SK-N-SH (cell line): ENCODE measurements at regions not wholly inside any gene's neighbourhood (a gene's known extent, or its start where the extent isn't known, plus 50 kb on each side); places are given as distances from the start of the nearest gene placed in this dataset.

Experiments
- CTCF ChIA-PET: fragments of 300-600, 350-600 bp; formaldehyde crosslinking; extraction: SDS; loops from one replicate; lab custom pipeline; 2021; lab: Yijun Ruan, JAX
- POLR2A ChIA-PET: fragments of 350-600 bp; sonication (Branson Sonifier 250); formaldehyde crosslinking; extraction: SDS; loops from one replicate; lab custom pipeline; 2020; ENCODE audit warnings: antibody characterized with exemption, inconsistent platforms; lab: Yijun Ruan, JAX
- DNase-seq: peaks from one replicate; pipeline ENCODE4 v3.0.0; 2012
- H2AFZ ChIP-seq: fragments of 200-600 bp; sonication (generic); 2 replicates; pipeline ENCODE4 v1.8.1; 2016; ENCODE audit warnings: antibody characterized with exemption, mild to moderate bottlenecking, low read depth
- H3F3A ChIP-seq: fragments of 200-600 bp; sonication (generic); replicated peaks from 2 replicates; pipeline ENCODE3; 2016; ENCODE audit warnings: antibody characterized with exemption, mild to moderate bottlenecking; ENCODE audit not compliant: insufficient read depth
- H3K27ac ChIP-seq, 2 experiments: fragments of 200-500 bp in 1 of 2; fragments of 200-600 bp in 1 of 2; sonication (Bioruptor generic) in 1 of 2; sonication (generic), shearing (Covaris generic) in 1 of 2; 2 replicates each; pipeline versions ENCODE4 v1.5.1 to v1.6.1; 2014 to 2016; ENCODE audit warnings: low read depth in 2 of 2, inconsistent platforms in 1 of 2, low read length in 1 of 2, mild to moderate bottlenecking in 1 of 2, mixed read lengths in 1 of 2
- H3K27me3 ChIP-seq: fragments of 200-600 bp; sonication (generic), shearing (Covaris generic); 2 replicates; pipeline ENCODE4 v1.6.1; 2016; ENCODE audit warnings: mixed run types; ENCODE audit not compliant: insufficient read depth
- H3K36me3 ChIP-seq, 2 experiments: fragments of 200-500 bp in 1 of 2; fragments of 200-600 bp in 1 of 2; sonication (Bioruptor generic) in 1 of 2; sonication (generic) in 1 of 2; replicated peaks in 1 of 2; 2 replicates each; pipeline versions ENCODE3 to v1.5.1; 2014 to 2016; ENCODE audit warnings: low read length in 1 of 2, mild to moderate bottlenecking in 1 of 2; ENCODE audit not compliant: insufficient read depth in 2 of 2, control insufficient read depth in 1 of 2
- H3K4me1 ChIP-seq, 2 experiments: fragments of 200-500 bp in 1 of 2; fragments of 200-600 bp in 1 of 2; sonication (Bioruptor generic) in 1 of 2; sonication (generic), shearing (Covaris generic) in 1 of 2; 2 replicates each; pipeline versions ENCODE4 v1.5.1 to v1.6.1; 2014 to 2016; ENCODE audit warnings: low read depth in 1 of 2, low read length in 1 of 2, mixed run types in 1 of 2; ENCODE audit not compliant: insufficient read depth in 2 of 2, control insufficient read depth in 1 of 2
- H3K4me2 ChIP-seq: fragments of 200-600 bp; sonication (generic), shearing (Covaris generic); 2 replicates; pipeline ENCODE4 v1.6.1; 2017; ENCODE audit warnings: mixed run types
- H3K4me3 ChIP-seq, 2 experiments: fragments of 200-500 bp in 1 of 2; fragments of 200-600 bp in 1 of 2; sonication (Bioruptor generic) in 1 of 2; sonication (generic), shearing (Covaris generic) in 1 of 2; 2 replicates each; pipeline versions ENCODE4 v1.5.1 to v1.8.1; 2014 to 2016; ENCODE audit warnings: low read depth in 2 of 2, inconsistent platforms in 1 of 2, low read length in 1 of 2, mild to moderate bottlenecking in 1 of 2, mixed read lengths in 1 of 2, moderate library complexity in 1 of 2
- H3K79me2 ChIP-seq: fragments of 200-600 bp; sonication (generic); 2 replicates; pipeline ENCODE4 v1.8.1; 2017; ENCODE audit warnings: mild to moderate bottlenecking; ENCODE audit not compliant: insufficient read depth
- H3K9ac ChIP-seq: fragments of 200-600 bp; sonication (generic); 2 replicates; pipeline ENCODE4 v1.6.1; 2017; ENCODE audit warnings: mixed run types
- H3K9me2 ChIP-seq: fragments of 200-600 bp; sonication (generic); 2 replicates; pipeline ENCODE4 v1.6.1; 2017; ENCODE audit warnings: mixed run types
- H3K9me3 ChIP-seq: fragments of 200-600 bp; sonication (generic); 2 replicates; pipeline ENCODE4 v1.6.1; 2017; ENCODE audit warnings: mixed run types, mild to moderate bottlenecking, moderate library complexity
- H4K20me1 ChIP-seq: fragments of 200-600 bp; sonication (generic); 2 replicates; pipeline ENCODE4 v1.6.1; 2017; ENCODE audit warnings: mild to moderate bottlenecking, mixed run types; ENCODE audit not compliant: insufficient read depth
- CHD2 ChIP-seq: fragments of 150-350 bp; IDR thresholded peaks from 2 replicates; pipeline ENCODE4 v1.6.1; 2018; ENCODE audit warnings: low read length; ENCODE audit not compliant: partially characterized antibody
- EP300 ChIP-seq, 2 experiments: IDR thresholded peaks; 2 replicates each; pipeline versions ENCODE4 v1.4.0 to v1.6.1; 2012; ENCODE audit warnings: borderline replicate concordance in 1 of 2, low read depth in 1 of 2, low read length in 1 of 2
- FOXM1 ChIP-seq: IDR thresholded peaks from 2 replicates; pipeline ENCODE4 v1.4.0; 2012; ENCODE audit warnings: low read depth, mild to moderate bottlenecking
- GABPA ChIP-seq: IDR thresholded peaks from 2 replicates; pipeline ENCODE4 v1.4.0; 2012; ENCODE audit warnings: low read depth, mild to moderate bottlenecking
- GATA2 ChIP-seq: sonication (generic); formaldehyde crosslinking; IDR thresholded peaks from 2 replicates; pipeline ENCODE4 v1.5.0; 2020; ENCODE audit warnings: mild to moderate bottlenecking, missing genetic modification reagents
- IRF3 ChIP-seq: fragments of 150-350 bp; IDR thresholded peaks from 2 replicates; pipeline ENCODE4 v1.6.1; 2016; ENCODE audit warnings: mild to moderate bottlenecking, low read depth, low read length
- JUND ChIP-seq: IDR thresholded peaks from 2 replicates; pipeline ENCODE4 v1.4.0; 2012
- MAX ChIP-seq: IDR thresholded peaks from 2 replicates; pipeline ENCODE4 v1.4.0; 2012; ENCODE audit warnings: low read depth
- NFIC ChIP-seq: IDR thresholded peaks from 2 replicates; pipeline ENCODE4 v1.4.0; 2012; ENCODE audit warnings: borderline replicate concordance
- NRF1 ChIP-seq: IDR thresholded peaks from 2 replicates; pipeline ENCODE4 v1.6.1; 2012; ENCODE audit warnings: low read depth, mild to moderate bottlenecking, low read length
- POLR2AphosphoS5 ChIP-seq: IDR thresholded peaks from 2 replicates; pipeline ENCODE4 v1.6.1; 2012; ENCODE audit warnings: low read depth, low read length
- RAD21 ChIP-seq: IDR thresholded peaks from 2 replicates; pipeline ENCODE4 v1.6.1; 2012; ENCODE audit warnings: mild to moderate bottlenecking, low read length
- RCOR1 ChIP-seq: fragments of 150-350 bp; IDR thresholded peaks from 2 replicates; pipeline ENCODE4 v1.6.1; 2017; ENCODE audit warnings: antibody characterized with exemption, low read length
- REST ChIP-seq: IDR thresholded peaks from 2 replicates; pipeline ENCODE4 v1.6.1; 2012; ENCODE audit warnings: mild to moderate bottlenecking, low read depth, low read length, moderate library complexity
- RFX5 ChIP-seq: IDR thresholded peaks from 2 replicates; pipeline ENCODE4 v1.6.1; 2012; ENCODE audit warnings: mild to moderate bottlenecking, improper control_type of control experiment, low read length
- SMC3 ChIP-seq: IDR thresholded peaks from 2 replicates; pipeline ENCODE4 v1.6.1; 2012; ENCODE audit warnings: low read depth, low read length, improper control_type of control experiment
- TCF12 ChIP-seq: IDR thresholded peaks from 2 replicates; pipeline ENCODE4 v1.4.0; 2012
- YY1 ChIP-seq: IDR thresholded peaks from 2 replicates; pipeline ENCODE4 v1.4.0; 2012; ENCODE audit warnings: low read depth, mild to moderate bottlenecking
- ZBTB33 ChIP-seq: IDR thresholded peaks from 2 replicates; pipeline ENCODE4 v1.4.0; 2012; ENCODE audit warnings: low read depth, borderline replicate concordance
- WGBS: methylation state at CpG from one replicate; pipeline ENCODE4 v1.1.6; 2017; ENCODE audit warnings: low lambda C conversion rate; 5-methylcytosine and 5-hydroxymethylcytosine counted together

GRCh38 chrX:122565952-122566351 is 618.1 kb upstream of the GRIA3 start:
- peaks cover 0 to 2% of the 10 kb centered on the region in 2 experiments; a peak in 1 of 4 replicates for H3K4me1 ChIP-seq
- H3K27me3 ChIP-seq = no peaks in the 10 kb centered on the region
- ChIA-PET CTCF (no interaction called here), POLR2A (no interaction called here)
- no peak overlapping the region for H3K9ac ChIP-seq
- no peak overlapping the region for H3K27ac ChIP-seq
- WGBS = 4% methylated on average over 1 of the region's 1 CpG
- no peaks in the 10 kb centered on the region for H3K36me3 ChIP-seq
- no peak overlapping the region for H2AFZ ChIP-seq
- TF ChIP-seq TCF12 = peak; percentile 26; the same call in 1 of the 2 replicates
- no peak for TF ChIP-seq FOXM1
- peak; percentile 45; the same call in 1 of the 2 replicates for TF ChIP-seq GATA2
- peak; percentile 22; the same call in 1 of the 2 replicates for TF ChIP-seq RCOR1
- TF ChIP-seq JUND = no peak
- TF ChIP-seq POLR2AphosphoS5 = no peak
- TF ChIP-seq ZBTB33 = no peak
- H3K9me3 ChIP-seq = no peaks in the 10 kb centered on the region
- H3K9me2 ChIP-seq = no peaks in the 10 kb centered on the region
- H3F3A ChIP-seq = no peaks in the 10 kb centered on the region
- H3K79me2 ChIP-seq = no peaks in the 10 kb centered on the region
- no peaks in the 10 kb centered on the region for H4K20me1 ChIP-seq
- peak; percentile 22 for DNase-seq
- no peak overlapping the region for H3K4me2 ChIP-seq
- no peak overlapping the region for H3K4me3 ChIP-seq

- H3K27me3 ChIP-seq = no peaks in the 10 kb centered on the region
- H2AFZ ChIP-seq = no peak overlapping the region
- no peaks in the 10 kb centered on the region for H3K9me3 ChIP-seq
- no peak overlapping the region for H3K27ac ChIP-seq
- H4K20me1 ChIP-seq = no peaks in the 10 kb centered on the region
- no peak for DNase-seq
- H3K4me1 ChIP-seq = peaks cover 0 to 2% of the 10 kb centered on the region in 2 experiments; a peak in 1 of 4 replicates
- H3K36me3 ChIP-seq = no peaks in the 10 kb centered on the region
- H3K9me2 ChIP-seq = no peaks in the 10 kb centered on the region
- no peaks in the 10 kb centered on the region for H3F3A ChIP-seq
- no peak overlapping the region for H3K4me3 ChIP-seq
- no peak overlapping the region for H3K4me2 ChIP-seq
- CTCF ChIA-PET = no interaction called here
- POLR2A ChIA-PET = no interaction called here
- H3K9ac ChIP-seq = no peak overlapping the region
- no peaks in the 10 kb centered on the region for H3K79me2 ChIP-seq
- TF ChIP-seq EP300 (IDR thresholded peaks at IDR 0.05; ENCODE audit: borderline replicate concordance in 1 of 2, low read depth in 1 of 2, low read length in 1 of 2) = no peak
- no peak for TF ChIP-seq NFIC
- no peak for TF ChIP-seq RAD21
- no peak for TF ChIP-seq IRF3
- no peak for TF ChIP-seq GABPA
- no peak for TF ChIP-seq POLR2AphosphoS5
- no peak for TF ChIP-seq REST
- TF ChIP-seq MAX = no peak
- no peak for TF ChIP-seq CHD2
- no peak for TF ChIP-seq RFX5
- TF ChIP-seq NRF1 = no peak
- no peak for TF ChIP-seq RCOR1
- no peak for TF ChIP-seq ZBTB33
- no peak for TF ChIP-seq SMC3
- no peak for TF ChIP-seq GATA2
- no peak for TF ChIP-seq YY1
Observed at GRCh38 chrX:122566401-122566800, 617.7 kb upstream of the GRIA3 start.
